ENCODE measurements at regions not wholly inside any gene's neighbourhood (a gene's known extent, or its start where the extent isn't known, plus 50 kb on each side); places are given as distances from the start of the nearest gene placed in this dataset.

- no peak for TF ChIP-seq CTCF (IDR thresholded peaks at IDR 0.05; ENCODE audit: low read depth, low read length, missing input control)
Measured at GRCh38 chrX:139298437-139298836, 232.1 kb upstream of the F9 start (continued).

- Histone ChIP-seq H3K9me3 (ENCODE audit: control insufficient read depth in 4 of 4, low read length in 3 of 4) (no peaks in the 10 kb centered on the region), H3K27ac (ENCODE audit: low read depth in 1 of 2, low read length in 2 of 2) (no peak overlapping the region), H3K4me1 (ENCODE audit: control insufficient read depth in 4 of 4, insufficient read depth in 4 of 4, low read length in 3 of 4) (no peaks in the 10 kb centered on the region), H3K36me3 (ENCODE audit: control insufficient read depth in 4 of 4, insufficient read depth in 3 of 4, low read depth in 1 of 4, low read length in 3 of 4) (no peaks in the 10 kb centered on the region), H3K4me3 (ENCODE audit: low read depth in 1 of 3, low read length in 3 of 3) (no peak overlapping the region), H3K27me3 (ENCODE audit: control insufficient read depth in 4 of 4, insufficient read depth in 4 of 4, low read length in 3 of 4) (no peaks in the 10 kb centered on the region), H3K9ac (ENCODE audit: low read depth in 1 of 2, low read length in 2 of 2) (no peak overlapping the region)
- TF ChIP-seq JUND (IDR thresholded peaks at IDR 0.05): no peak
- no peak for TF ChIP-seq HNF4G (IDR thresholded peaks at IDR 0.05)
- TF ChIP-seq FOXA1 (IDR thresholded peaks at IDR 0.05): no peak
- TF ChIP-seq CTCF (IDR thresholded peaks at IDR 0.05; ENCODE audit: low read depth, low read length, missing input control): no peak
- TF ChIP-seq GABPA (IDR thresholded peaks at IDR 0.05 in 1 of 2, conservative IDR thresholded peaks at IDR 0.05 in 1 of 2): no peak
- TF ChIP-seq NR2F2 (IDR thresholded peaks at IDR 0.05): no peak
- TF ChIP-seq HNF4A (conservative IDR thresholded peaks at IDR 0.05): no peak
- no peak for TF ChIP-seq MAX (IDR thresholded peaks at IDR 0.05)
- no peak for TF ChIP-seq RAD21 (IDR thresholded peaks at IDR 0.05)
- TF ChIP-seq SP1 (IDR thresholded peaks at IDR 0.05): no peak
- no peak for TF ChIP-seq FOXA2 (IDR thresholded peaks at IDR 0.05)
- no peak for TF ChIP-seq ZBTB33 (IDR thresholded peaks at IDR 0.05)
- 81% methylated on average over 1 of the region's 1 CpG for WGBS
- DNase-seq (ENCODE audit: low spot score): no peak
Measured at GRCh38 chrX:139297638-139298037, 232.9 kb upstream of the F9 start.

GRCh38 chrX:139293991-139294390, 236.5 kb upstream of the F9 start:
- DNase-seq (ENCODE audit: low spot score): no peak
- no peaks in the 10 kb centered on the region for H3K27me3 ChIP-seq (ENCODE audit: control insufficient read depth in 4 of 4, insufficient read depth in 4 of 4, low read length in 3 of 4)
- H3K9me3 ChIP-seq (ENCODE audit: control insufficient read depth in 4 of 4, low read length in 3 of 4): no peaks in the 10 kb centered on the region
- H3K4me1 ChIP-seq (ENCODE audit: control insufficient read depth in 4 of 4, insufficient read depth in 4 of 4, low read length in 3 of 4): no peaks in the 10 kb centered on the region
- WGBS: 94% methylated on average over 4 of the region's 4 CpGs
- H3K4me3 ChIP-seq (ENCODE audit: low read depth in 1 of 3, low read length in 3 of 3): no peak overlapping the region
- no peak overlapping the region for H3K27ac ChIP-seq (ENCODE audit: low read depth in 1 of 2, low read length in 2 of 2)
- no peak overlapping the region for H3K9ac ChIP-seq (ENCODE audit: low read depth in 1 of 2, low read length in 2 of 2)
- no peaks in the 10 kb centered on the region for H3K36me3 ChIP-seq (ENCODE audit: control insufficient read depth in 4 of 4, insufficient read depth in 3 of 4, low read depth in 1 of 4, low read length in 3 of 4)
- TF ChIP-seq CTCF (IDR thresholded peaks at IDR 0.05; ENCODE audit: low read depth, low read length, missing input control) (no peak), NR2F2 (IDR thresholded peaks at IDR 0.05) (no peak), JUND (IDR thresholded peaks at IDR 0.05) (no peak), FOXA2 (IDR thresholded peaks at IDR 0.05) (no peak), RXRA (IDR thresholded peaks at IDR 0.05) (no peak), EGR1 (IDR thresholded peaks at IDR 0.05; ENCODE audit: low read depth in 2 of 2) (no peak), HNF4A (conservative IDR thresholded peaks at IDR 0.05) (no peak), ZBTB33 (IDR thresholded peaks at IDR 0.05) (no peak), HNF4G (IDR thresholded peaks at IDR 0.05) (no peak), YY1 (IDR thresholded peaks at IDR 0.05) (no peak), ATF3 (IDR thresholded peaks at IDR 0.05) (no peak)
